ENCODE measurements at regions not wholly inside any gene's neighbourhood (a gene's known extent, or its start where the extent isn't known, plus 50 kb on each side); places are given as distances from the start of the nearest gene placed in this dataset.

- TF ChIP-seq JUNB (IDR thresholded peaks at IDR 0.05; ENCODE audit: unreplicated experiment) (no peak), ZNF331 (CRISPR knock-in tag; IDR thresholded peaks at IDR 0.05; ENCODE audit: low read depth) (no peak), REST (IDR thresholded peaks at IDR 0.05; ENCODE audit: unreplicated experiment) (no peak), STAT1 (IDR thresholded peaks at IDR 0.05; ENCODE audit: unreplicated experiment) (no peak), CREB1 (CRISPR knock-in tag; IDR thresholded peaks at IDR 0.05; ENCODE audit: low read depth) (no peak), ZNF114 (CRISPR knock-in tag; IDR thresholded peaks at IDR 0.05) (no peak)
- TF ChIP-seq, protein P1, sequence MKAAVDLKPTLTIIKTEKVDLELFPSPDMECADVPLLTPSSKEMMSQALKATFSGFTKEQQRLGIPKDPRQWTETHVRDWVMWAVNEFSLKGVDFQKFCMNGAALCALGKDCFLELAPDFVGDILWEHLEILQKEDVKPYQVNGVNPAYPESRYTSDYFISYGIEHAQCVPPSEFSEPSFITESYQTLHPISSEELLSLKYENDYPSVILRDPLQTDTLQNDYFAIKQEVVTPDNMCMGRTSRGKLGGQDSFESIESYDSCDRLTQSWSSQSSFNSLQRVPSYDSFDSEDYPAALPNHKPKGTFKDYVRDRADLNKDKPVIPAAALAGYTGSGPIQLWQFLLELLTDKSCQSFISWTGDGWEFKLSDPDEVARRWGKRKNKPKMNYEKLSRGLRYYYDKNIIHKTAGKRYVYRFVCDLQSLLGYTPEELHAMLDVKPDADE (IDR thresholded peaks at IDR 0.05), result no peak
- TF ChIP-seq, protein P2, sequence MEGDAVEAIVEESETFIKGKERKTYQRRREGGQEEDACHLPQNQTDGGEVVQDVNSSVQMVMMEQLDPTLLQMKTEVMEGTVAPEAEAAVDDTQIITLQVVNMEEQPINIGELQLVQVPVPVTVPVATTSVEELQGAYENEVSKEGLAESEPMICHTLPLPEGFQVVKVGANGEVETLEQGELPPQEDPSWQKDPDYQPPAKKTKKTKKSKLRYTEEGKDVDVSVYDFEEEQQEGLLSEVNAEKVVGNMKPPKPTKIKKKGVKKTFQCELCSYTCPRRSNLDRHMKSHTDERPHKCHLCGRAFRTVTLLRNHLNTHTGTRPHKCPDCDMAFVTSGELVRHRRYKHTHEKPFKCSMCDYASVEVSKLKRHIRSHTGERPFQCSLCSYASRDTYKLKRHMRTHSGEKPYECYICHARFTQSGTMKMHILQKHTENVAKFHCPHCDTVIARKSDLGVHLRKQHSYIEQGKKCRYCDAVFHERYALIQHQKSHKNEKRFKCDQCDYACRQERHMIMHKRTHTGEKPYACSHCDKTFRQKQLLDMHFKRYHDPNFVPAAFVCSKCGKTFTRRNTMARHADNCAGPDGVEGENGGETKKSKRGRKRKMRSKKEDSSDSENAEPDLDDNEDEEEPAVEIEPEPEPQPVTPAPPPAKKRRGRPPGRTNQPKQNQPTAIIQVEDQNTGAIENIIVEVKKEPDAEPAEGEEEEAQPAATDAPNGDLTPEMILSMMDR (conservative IDR thresholded peaks at IDR 0.05; ENCODE audit: low read depth in 2 of 2), result no peak
Observed at GRCh38 chr14:75373616-75374015, 54.2 kb upstream of the JDP2 start (continued).

DNA sequence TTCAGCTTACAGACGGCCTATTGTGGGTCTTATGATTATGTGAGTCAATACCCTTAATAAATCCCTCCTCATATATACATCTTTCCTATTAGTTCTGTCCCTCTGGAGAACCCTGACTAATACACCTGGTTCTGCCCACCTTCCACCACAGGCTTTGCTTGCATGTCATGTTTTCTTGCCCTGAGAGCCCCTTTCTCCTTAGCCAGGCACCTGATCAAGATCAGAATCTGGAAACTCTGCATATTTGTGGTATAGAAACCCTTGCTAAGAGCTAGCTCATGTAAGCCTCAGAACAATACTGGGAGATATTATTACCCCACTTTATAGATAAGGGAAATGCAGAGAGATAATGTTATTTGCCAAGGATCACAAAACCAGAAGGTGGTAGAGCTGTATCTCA, 52.9 kb upstream of the JDP2 start:
- H3K4me2 ChIP-seq, result no peak overlapping the region
- H3K27ac ChIP-seq (ENCODE audit: low read depth), result no peak overlapping the region
- no peaks in the 10 kb centered on the region for H3K27me3 ChIP-seq (ENCODE audit: insufficient read depth)
- H3K27me3 Mint-ChIP-seq (ENCODE audit: insufficient read depth, low read depth, poor library complexity), result no peaks in the 10 kb centered on the region
- no peak overlapping the region for H3K27ac Mint-ChIP-seq
- H3K36me3 ChIP-seq (ENCODE audit: insufficient read depth), result no peaks in the 10 kb centered on the region
- H3K4me3 ChIP-seq, result no peak overlapping the region
- H4K20me1 ChIP-seq (replicated peaks; ENCODE audit: insufficient read depth), result no peaks in the 10 kb centered on the region
- ATAC-seq (no peak), DNase-seq (ENCODE audit: low spot score) (no peak)
- no peaks in the 10 kb centered on the region for H3F3A ChIP-seq (replicated peaks; ENCODE audit: low read depth)
- no peaks in the 10 kb centered on the region for H3K9me3 Mint-ChIP-seq
- peaks cover 3% of the 10 kb centered on the region; the same call in 2 of the 3 replicates for H3K4me1 Mint-ChIP-seq
- no peaks in the 10 kb centered on the region for H3K79me2 ChIP-seq (replicated peaks; ENCODE audit: insufficient read depth)
- no peaks in the 10 kb centered on the region for H3K36me3 Mint-ChIP-seq (ENCODE audit: low read depth)
- no peak overlapping the region for H3K4me3 Mint-ChIP-seq
- peaks cover 4% of the 10 kb centered on the region; the same call in 1 of the 2 replicates for H3K4me1 ChIP-seq (ENCODE audit: insufficient read depth)
- no peaks in the 10 kb centered on the region; the same call in 1 of the 2 replicates for H3K9me2 ChIP-seq (ENCODE audit: insufficient read depth)
- no peak overlapping the region for H2AFZ ChIP-seq
- TF ChIP-seq ZNF331 (CRISPR knock-in tag; IDR thresholded peaks at IDR 0.05; ENCODE audit: low read depth) (no peak), JUNB (IDR thresholded peaks at IDR 0.05; ENCODE audit: unreplicated experiment) (no peak), EZH2 (IDR thresholded peaks at IDR 0.05; ENCODE audit: low read depth, unreplicated experiment) (no peak), REST (IDR thresholded peaks at IDR 0.05; ENCODE audit: unreplicated experiment) (no peak), POLR2AphosphoS5 (IDR thresholded peaks at IDR 0.05; ENCODE audit: low read depth) (no peak), NANOG (IDR thresholded peaks at IDR 0.05; ENCODE audit: borderline replicate concordance) (no peak), ZNF114 (CRISPR knock-in tag; IDR thresholded peaks at IDR 0.05) (no peak)
- TF ChIP-seq, protein P2 (conservative IDR thresholded peaks at IDR 0.05; ENCODE audit: low read depth in 2 of 2), result no peak
- TF ChIP-seq, protein P1 (IDR thresholded peaks at IDR 0.05), result no peak
